AG09319 (cell line): ENCODE measurements at regions not wholly inside any gene's neighbourhood (a gene's known extent, or its start where the extent isn't known, plus 50 kb on each side); places are given as distances from the start of the nearest gene placed in this dataset.
"Not testable (repeated sequence)": the region's sequence is repeated elsewhere in the genome, so short reads cannot be mapped to it uniquely, and the experiment has no call there.

Experiments used
- DNase-seq: peaks from one replicate; pipeline ENCODE4 v3.0.0-alpha.2; 2010; ENCODE audit warnings: low read depth; ENCODE audit errors: extremely low read depth
- CTCF ChIP-seq: IDR thresholded peaks from 2 replicates; pipeline ENCODE4 v1.5.1; 2011; ENCODE audit warnings: low read depth, mild to moderate bottlenecking, inconsistent platforms, low read length, moderate library complexity

GRCh38 chr2:237210763-237211162, 125.1 kb downstream of the COPS8 start:
- TF ChIP-seq CTCF: no peak
- DNase-seq: no peak

- not testable (repeated sequence) for DNase-seq
These were observed 126.9 kb downstream of the COPS8 start for GRCh38 chr2:237212356-237213279.

GRCh38 chr2:237213315-237214022, 127.8 kb downstream of the COPS8 start:
- no peak for TF ChIP-seq CTCF
- DNase-seq: no peak

GRCh38 chr2:237214030-237214675, 128.5 kb downstream of the COPS8 start:
- DNase-seq: no peak
- TF ChIP-seq CTCF: no peak

GRCh38 chr2:237214963-237215362, 129.3 kb downstream of the COPS8 start:
- no peak for DNase-seq
- TF ChIP-seq CTCF: no peak

- DNase-seq: no peak
- no peak for TF ChIP-seq CTCF
These were observed 132.4 kb downstream of the COPS8 start for GRCh38 chr2:237217995-237218616.

GRCh38 chr2:237218756-237219155, 133.1 kb downstream of the COPS8 start:
- TF ChIP-seq CTCF: no peak
- no peak for DNase-seq
